ENCODE measurements at regions not wholly inside any gene's neighbourhood (a gene's known extent, or its start where the extent isn't known, plus 50 kb on each side); places are given as distances from the start of the nearest gene placed in this dataset.
"Not testable (repeated sequence)": the region's sequence is repeated elsewhere in the genome, so short reads cannot be mapped to it uniquely, and the experiment has no call there.

- no peaks in the 10 kb centered on the region for H3K4me1 Mint-ChIP-seq
- H3K4me3 Mint-ChIP-seq = no peak overlapping the region
- no peak for ATAC-seq
- H3K36me3 Mint-ChIP-seq = no peaks in the 10 kb centered on the region
- no peaks in the 10 kb centered on the region for H3K9me3 Mint-ChIP-seq
- no peak overlapping the region for H3K27ac Mint-ChIP-seq
- peaks cover 47% of the 10 kb centered on the region for H3K27me3 Mint-ChIP-seq
Measured at GRCh38 chr16:86228713-86229112, 281.6 kb upstream of the FOXF1 start.

GRCh38 chr16:86229283-86229682, 281.0 kb upstream of the FOXF1 start:
- Mint-ChIP-seq H3K4me3 (no peak overlapping the region), H3K9me3 (no peaks in the 10 kb centered on the region), H3K36me3 (no peaks in the 10 kb centered on the region), H3K27ac (no peak overlapping the region), H3K27me3 (peaks cover 47% of the 10 kb centered on the region), H3K4me1 (no peaks in the 10 kb centered on the region)
- no peak for ATAC-seq

- Mint-ChIP-seq H3K4me1 (no peaks in the 10 kb centered on the region), H3K4me3 (no peak overlapping the region), H3K27ac (no peak overlapping the region), H3K36me3 (no peaks in the 10 kb centered on the region), H3K9me3 (no peaks in the 10 kb centered on the region), H3K27me3 (peaks cover 47% of the 10 kb centered on the region)
- no peak for ATAC-seq
Measured at GRCh38 chr16:86229866-86230656, 280.3 kb upstream of the FOXF1 start.

GRCh38 chr16:86231321-86231995, 278.9 kb upstream of the FOXF1 start:
- Mint-ChIP-seq H3K36me3 (no peaks in the 10 kb centered on the region), H3K27ac (no peak overlapping the region), H3K9me3 (no peaks in the 10 kb centered on the region), H3K4me3 (no peak overlapping the region), H3K4me1 (no peaks in the 10 kb centered on the region), H3K27me3 (peaks cover 47% of the 10 kb centered on the region)
- no peak for ATAC-seq

GRCh38 chr16:86231996-86232350, 278.4 kb upstream of the FOXF1 start:
- no peak overlapping the region for H3K4me3 Mint-ChIP-seq
- H3K36me3 Mint-ChIP-seq = no peaks in the 10 kb centered on the region
- no peaks in the 10 kb centered on the region for H3K9me3 Mint-ChIP-seq
- H3K27me3 Mint-ChIP-seq = peaks cover 47% of the 10 kb centered on the region
- ATAC-seq = no peak
- H3K27ac Mint-ChIP-seq = no peak overlapping the region
- no peaks in the 10 kb centered on the region for H3K4me1 Mint-ChIP-seq

GRCh38 chr16:86232496-86232895, 277.8 kb upstream of the FOXF1 start:
- no peaks in the 10 kb centered on the region for H3K9me3 Mint-ChIP-seq
- H3K4me3 Mint-ChIP-seq = no peak overlapping the region
- no peak overlapping the region for H3K27ac Mint-ChIP-seq
- H3K36me3 Mint-ChIP-seq = no peaks in the 10 kb centered on the region
- no peaks in the 10 kb centered on the region for H3K4me1 Mint-ChIP-seq
- ATAC-seq = no peak
- H3K27me3 Mint-ChIP-seq = peaks cover 42% of the 10 kb centered on the region

GRCh38 chr16:86233506-86233905, 276.8 kb upstream of the FOXF1 start:
- H3K4me1 Mint-ChIP-seq, H3K36me3 Mint-ChIP-seq, ATAC-seq, H3K27ac Mint-ChIP-seq, H3K9me3 Mint-ChIP-seq, H3K4me3 Mint-ChIP-seq: not testable (repeated sequence)
- peaks cover 36% of the 10 kb centered on the region for H3K27me3 Mint-ChIP-seq

GRCh38 chr16:86239381-86239780, 270.9 kb upstream of the FOXF1 start:
- ATAC-seq = no peak
- Mint-ChIP-seq H3K4me3 (no peak overlapping the region), H3K9me3 (peaks cover 6% of the 10 kb centered on the region), H3K27ac (no peak overlapping the region), H3K27me3 (peaks cover 40% of the 10 kb centered on the region), H3K4me1 (no peaks in the 10 kb centered on the region), H3K36me3 (no peaks in the 10 kb centered on the region)

- no peaks in the 10 kb centered on the region for H3K4me1 Mint-ChIP-seq
Measured at GRCh38 chr16:86240716-86241363, 269.5 kb upstream of the FOXF1 start.

GRCh38 chr16:86241681-86242080, 268.6 kb upstream of the FOXF1 start:
- no peak overlapping the region for H3K4me3 Mint-ChIP-seq
- no peaks in the 10 kb centered on the region for H3K4me1 Mint-ChIP-seq
- H3K27ac Mint-ChIP-seq = no peak overlapping the region
- H3K9me3 Mint-ChIP-seq = peaks cover 9% of the 10 kb centered on the region
- no peaks in the 10 kb centered on the region for H3K36me3 Mint-ChIP-seq
- peaks cover 48% of the 10 kb centered on the region for H3K27me3 Mint-ChIP-seq
- ATAC-seq = no peak

More at GRCh38 chr16:86240716-86241363, 269.5 kb upstream of the FOXF1 start:
- no peak for ATAC-seq
- Mint-ChIP-seq H3K27me3 (peaks cover 48% of the 10 kb centered on the region), H3K9me3 (peaks cover 9% of the 10 kb centered on the region), H3K4me3 (no peak overlapping the region), H3K27ac (no peak overlapping the region), H3K36me3 (no peaks in the 10 kb centered on the region)

- no peaks in the 10 kb centered on the region for H3K36me3 Mint-ChIP-seq
- no peak overlapping the region for H3K27ac Mint-ChIP-seq
- ATAC-seq = no peak
- H3K9me3 Mint-ChIP-seq = peaks cover 9% of the 10 kb centered on the region
- H3K4me1 Mint-ChIP-seq = no peaks in the 10 kb centered on the region
- no peak overlapping the region for H3K4me3 Mint-ChIP-seq
- peaks cover 48% of the 10 kb centered on the region for H3K27me3 Mint-ChIP-seq
Measured at GRCh38 chr16:86242244-86243122, 267.8 kb upstream of the FOXF1 start.

- peaks cover 48% of the 10 kb centered on the region for H3K27me3 Mint-ChIP-seq
- H3K9me3 Mint-ChIP-seq = peaks cover 9% of the 10 kb centered on the region
- H3K4me1 Mint-ChIP-seq = no peaks in the 10 kb centered on the region
- no peaks in the 10 kb centered on the region for H3K36me3 Mint-ChIP-seq
- H3K4me3 Mint-ChIP-seq = no peak overlapping the region
- no peak overlapping the region for H3K27ac Mint-ChIP-seq
- ATAC-seq = no peak
Measured at GRCh38 chr16:86243123-86243473, 267.2 kb upstream of the FOXF1 start.

GRCh38 chr16:86243571-86244154, 266.7 kb upstream of the FOXF1 start:
- no peak for ATAC-seq
- peaks cover 48% of the 10 kb centered on the region for H3K27me3 Mint-ChIP-seq
- H3K4me3 Mint-ChIP-seq = no peak overlapping the region
- H3K36me3 Mint-ChIP-seq = no peaks in the 10 kb centered on the region
- no peak overlapping the region for H3K27ac Mint-ChIP-seq
- peaks cover 10% of the 10 kb centered on the region for H3K9me3 Mint-ChIP-seq
- peaks cover 3% of the 10 kb centered on the region for H3K4me1 Mint-ChIP-seq

- no peak overlapping the region for H3K4me3 Mint-ChIP-seq
Measured at GRCh38 chr16:86244158-86244557, 266.2 kb upstream of the FOXF1 start.

GRCh38 chr16:86244936-86245335, 265.4 kb upstream of the FOXF1 start:
- H3K4me1 Mint-ChIP-seq = peaks cover 5% of the 10 kb centered on the region
- peaks cover 48% of the 10 kb centered on the region for H3K27me3 Mint-ChIP-seq
- H3K9me3 Mint-ChIP-seq = peaks cover 17% of the 10 kb centered on the region
- no peak overlapping the region for H3K4me3 Mint-ChIP-seq
- no peak overlapping the region for H3K27ac Mint-ChIP-seq
- ATAC-seq = no peak
- no peaks in the 10 kb centered on the region for H3K36me3 Mint-ChIP-seq

More at GRCh38 chr16:86244158-86244557, 266.2 kb upstream of the FOXF1 start:
- H3K4me1 Mint-ChIP-seq = peaks cover 5% of the 10 kb centered on the region
- peaks cover 12% of the 10 kb centered on the region for H3K9me3 Mint-ChIP-seq
- ATAC-seq = no peak
- H3K27me3 Mint-ChIP-seq = peaks cover 48% of the 10 kb centered on the region
- H3K36me3 Mint-ChIP-seq = no peaks in the 10 kb centered on the region
- H3K27ac Mint-ChIP-seq = no peak overlapping the region

Measured in stimulated activated memory B cell treated with anti-CD40 and anti-IgM and Interleukin-4, amounts not matched to agents 10 μg/mL and 1 μg/mL and 100 μg/mL, for 72 hours (primary cell).